Heart left ventricle (tissue), 13 donors: ENCODE measurements at regions not wholly inside any gene's neighbourhood (a gene's known extent, or its start where the extent isn't known, plus 50 kb on each side); places are given as distances from the start of the nearest gene placed in this dataset.

Experiments
- POLR2A ChIP-seq, 2 donors: fragments of 450-650 bp; IDR thresholded peaks; one replicate each; pipeline ENCODE4 v1.6.1; 2017; ENCODE audit warnings: antibody characterized with exemption in 2 of 2, mild to moderate bottlenecking in 2 of 2, moderate library complexity in 2 of 2
- TF ChIP-seq, protein P1 (sequence below), 12 donors: fragments of 200-600 bp; sonication (generic) in 4 of 12; IDR thresholded peaks; one replicate each; pipeline versions ENCODE4 v1.5.0 to v1.8.0; 2018 to 2022; ENCODE audit warnings: antibody characterized with exemption in 12 of 12, mild to moderate bottlenecking in 5 of 12
- donor health status: ischemic (EF 13 %, LVEDD 7.1; RV severe dilation, severe dysfunction).
- donor health status: DM: no; HTN: yes; CAD: no.
- donor health status: DM: no; HTN: no; CAD: no.
- donor health status: ischemic (EF 25% LVEDD 6.9; RV normal size, moderate dysfunction).
- donor health status: ischemic (EF 25% LVEDD 5.7; RV mildly dilated, moderate dysfunction).
- donor health status: ischemic (EF 35%, LVEDD 5.7; RV mildly dilated, moderate dysfunction).
- donor health status: nonischemic (EF 11% LVEDD 7.7; RV severe dilation, severe dysfunction).
- donor health status: DM: yes; HTN: yes; CAD: no.
- donor health status: PGD.
- donor health status: ischemic (EF 29% LVEDD 5.4; RV normal size, mild dysfunction).
- donor health status: nonischemic (EF 23%, LVEDD 6.1; RV moderate dilation, normal function).

GRCh38 chrX:121307449-121307848 lies 260.0 kb downstream of the GLUD2 start:
- TF ChIP-seq, protein P1, sequence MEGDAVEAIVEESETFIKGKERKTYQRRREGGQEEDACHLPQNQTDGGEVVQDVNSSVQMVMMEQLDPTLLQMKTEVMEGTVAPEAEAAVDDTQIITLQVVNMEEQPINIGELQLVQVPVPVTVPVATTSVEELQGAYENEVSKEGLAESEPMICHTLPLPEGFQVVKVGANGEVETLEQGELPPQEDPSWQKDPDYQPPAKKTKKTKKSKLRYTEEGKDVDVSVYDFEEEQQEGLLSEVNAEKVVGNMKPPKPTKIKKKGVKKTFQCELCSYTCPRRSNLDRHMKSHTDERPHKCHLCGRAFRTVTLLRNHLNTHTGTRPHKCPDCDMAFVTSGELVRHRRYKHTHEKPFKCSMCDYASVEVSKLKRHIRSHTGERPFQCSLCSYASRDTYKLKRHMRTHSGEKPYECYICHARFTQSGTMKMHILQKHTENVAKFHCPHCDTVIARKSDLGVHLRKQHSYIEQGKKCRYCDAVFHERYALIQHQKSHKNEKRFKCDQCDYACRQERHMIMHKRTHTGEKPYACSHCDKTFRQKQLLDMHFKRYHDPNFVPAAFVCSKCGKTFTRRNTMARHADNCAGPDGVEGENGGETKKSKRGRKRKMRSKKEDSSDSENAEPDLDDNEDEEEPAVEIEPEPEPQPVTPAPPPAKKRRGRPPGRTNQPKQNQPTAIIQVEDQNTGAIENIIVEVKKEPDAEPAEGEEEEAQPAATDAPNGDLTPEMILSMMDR (IDR thresholded peaks at IDR 0.05), result no peak
- TF ChIP-seq POLR2A (IDR thresholded peaks at IDR 0.05), result no peak
